Endothelial cell of umbilical vein (primary cell): ENCODE measurements at regions not wholly inside any gene's neighbourhood (a gene's known extent, or its start where the extent isn't known, plus 50 kb on each side); places are given as distances from the start of the nearest gene placed in this dataset.

ENCODE experiments used
- BruUV-seq: library from RNA; stranded (reverse); fragments of 400-500 nt; replicated peaks from 2 replicates; lab custom pipeline; 2021; lab: Mats Ljungman, UMichigan
- CTCF ChIA-PET: fragments of 300-600, 350-600 bp; sonication (Branson Sonifier 250); formaldehyde crosslinking; loops from one replicate; lab custom pipeline; 2021; ENCODE audit warnings: antibody characterized with exemption, inconsistent platforms; lab: Charles Lee
- POLR2A ChIA-PET: fragments of 300-600, 350-600 bp; sonication (Branson Sonifier 250); formaldehyde crosslinking; loops from one replicate; lab custom pipeline; 2021; ENCODE audit warnings: antibody characterized with exemption, inconsistent platforms; lab: Charles Lee
- DNase-seq: peaks from one replicate; pipeline ENCODE4 v3.0.0-alpha.2; 2011; ENCODE audit warnings: low read depth, low spot score
- FAIRE-seq: peaks from 2 replicates; lab custom pipeline; 2011; peaks lifted over from hg19 to GRCh38; lab: Jason Lieb, UNC
- H2AFZ ChIP-seq: 2 replicates; pipeline ENCODE4 v1.6.0; 2012; ENCODE audit warnings: low read depth, low read length, control low read depth, inconsistent platforms
- H3K27ac ChIP-seq: 2 replicates; pipeline ENCODE4 v1.5.1; 2011; ENCODE audit warnings: low read depth, mild to moderate bottlenecking, control low read depth, low read length, moderate library complexity; ENCODE audit not compliant: insufficient read depth
- H3K27me3 ChIP-seq, 2 experiments: 2 replicates each; pipeline versions ENCODE4 v1.6.0 to v1.6.1; 2011; ENCODE audit warnings: low read length in 2 of 2, mixed read lengths in 1 of 2; ENCODE audit not compliant: control insufficient read depth in 2 of 2, insufficient read depth in 2 of 2
- H3K36me3 ChIP-seq, 2 experiments: 2 replicates in 1 of 2; 3 replicates in 1 of 2; pipeline ENCODE4 v1.5.1; 2011; ENCODE audit warnings: low read length in 2 of 2, mild to moderate bottlenecking in 1 of 2, moderate library complexity in 1 of 2; ENCODE audit not compliant: control insufficient read depth in 2 of 2, insufficient read depth in 2 of 2; ENCODE audit errors: extremely low read depth in 1 of 2
- H3K4me1 ChIP-seq: 3 replicates; pipeline ENCODE4 v1.5.1; 2011; ENCODE audit warnings: mild to moderate bottlenecking, low read length; ENCODE audit not compliant: control insufficient read depth, insufficient read depth; ENCODE audit errors: extremely low read depth
- H3K4me2 ChIP-seq: 2 replicates; pipeline ENCODE4 v1.6.1; 2011; ENCODE audit warnings: low read length, control low read depth, mixed read lengths; ENCODE audit not compliant: insufficient read depth
- H3K4me3 ChIP-seq, 3 experiments: fragments of 200-600 bp in 1 of 3; sonication (generic), shearing (Covaris generic) in 1 of 3; replicated peaks in 1 of 3; 2 replicates each; pipeline ENCODE4 v1.5.1; 2011 to 2016; ENCODE audit warnings: control low read depth in 3 of 3, low read length in 3 of 3, mild to moderate bottlenecking in 2 of 3, inconsistent platforms in 1 of 3, low read depth in 1 of 3, moderate library complexity in 1 of 3; ENCODE audit not compliant: insufficient read depth in 1 of 3
- H3K79me2 ChIP-seq: 2 replicates; pipeline ENCODE4 v1.6.0; 2012; ENCODE audit warnings: low read length, inconsistent platforms; ENCODE audit not compliant: control insufficient read depth, insufficient read depth
- H3K9ac ChIP-seq: replicated peaks from 2 replicates; pipeline ENCODE3; 2011; ENCODE audit warnings: low read length, control low read depth; ENCODE audit not compliant: insufficient read depth; ENCODE audit errors: extremely low read depth
- H3K9me1 ChIP-seq: replicated peaks from 3 replicates; pipeline ENCODE4 v1.6.0; 2011; ENCODE audit warnings: mild to moderate bottlenecking, low read length; ENCODE audit not compliant: control insufficient read depth, insufficient read depth; ENCODE audit errors: extremely low read depth
- H3K9me3 ChIP-seq: replicated peaks from 2 replicates; pipeline ENCODE4 v1.5.1; 2012; ENCODE audit warnings: low read length, inconsistent platforms; ENCODE audit not compliant: control insufficient read depth, insufficient read depth
- H4K20me1 ChIP-seq: replicated peaks from 2 replicates; pipeline ENCODE3; 2011; ENCODE audit warnings: mild to moderate bottlenecking, low read length; ENCODE audit not compliant: control insufficient read depth, insufficient read depth; ENCODE audit errors: extremely low read depth
- EZH2 ChIP-seq: IDR thresholded peaks from 2 replicates; pipeline ENCODE4 v1.6.1; 2012; ENCODE audit warnings: borderline replicate concordance, low read depth, mild to moderate bottlenecking, moderate library complexity, low read length, inconsistent platforms; ENCODE audit not compliant: severe bottlenecking
- FOS ChIP-seq: IDR thresholded peaks from 2 replicates; pipeline ENCODE4 v1.6.1; 2011; ENCODE audit warnings: mild to moderate bottlenecking, low read length, moderate library complexity, borderline replicate concordance; ENCODE audit not compliant: insufficient read depth
- GATA2 ChIP-seq: IDR thresholded peaks from 2 replicates; pipeline ENCODE4 v1.7.0; 2011; ENCODE audit warnings: low read depth, mild to moderate bottlenecking, moderate library complexity, mixed read lengths, low read length; ENCODE audit not compliant: insufficient read length, insufficient read depth
- JUN ChIP-seq: IDR thresholded peaks from 2 replicates; pipeline ENCODE4 v1.6.1; 2011; ENCODE audit warnings: borderline replicate concordance, low read depth; ENCODE audit not compliant: insufficient read length, insufficient read depth
- MAX ChIP-seq: IDR thresholded peaks from 2 replicates; pipeline ENCODE4 v1.6.1; 2011; ENCODE audit not compliant: insufficient read depth, insufficient read length
- MYC ChIP-seq: IDR thresholded peaks from one replicate; pipeline ENCODE4 v1.6.1; 2011; ENCODE audit warnings: mild to moderate bottlenecking, low read depth, low read length
- POLR2A ChIP-seq: IDR thresholded peaks from 2 replicates; pipeline ENCODE4 v1.6.1; 2012; ENCODE audit warnings: low read depth, mild to moderate bottlenecking, control low read depth, low read length
- POLR2AphosphoS5 ChIP-seq: IDR thresholded peaks from 2 replicates; pipeline ENCODE4 v1.6.1; 2012; ENCODE audit warnings: low read depth, mild to moderate bottlenecking, control low read depth, low read length, moderate library complexity; ENCODE audit not compliant: insufficient read depth
- dilution Hi-C: fragments of 300-500 bp; cut with MboI; formaldehyde crosslinking; loops from one replicate; pipeline ENCODE4 v1.15.0; 2019; ENCODE audit warnings: low sequenced_read_pairs; ENCODE audit not compliant: extremely low pct_ligation_motif_present
- intact Hi-C: fragments of 100-400 bp; cut with micrococcal nuclease; formaldehyde crosslinking; loops from one replicate; pipeline ENCODE4 v1.10.0; 2022
- TF ChIP-seq, protein P1 (sequence below), 2 donors: IDR thresholded peaks; 1 replicate in 1 of 2; 2 replicates in 1 of 2; pipeline ENCODE4 v1.5.1; 2011; ENCODE audit warnings: low read length in 2 of 2, mild to moderate bottlenecking in 2 of 2, moderate library complexity in 2 of 2, control low read depth in 1 of 2, inconsistent platforms in 1 of 2, low read depth in 1 of 2; ENCODE audit not compliant: insufficient read depth in 1 of 2; ENCODE audit errors: extremely low read depth in 1 of 2

- Histone ChIP-seq H3K9ac (no peak overlapping the region), H3K4me3 (no peak overlapping the region), H3K79me2 (no peaks in the 10 kb centered on the region), H2AFZ (no peak overlapping the region), H4K20me1 (no peaks in the 10 kb centered on the region), H3K4me1 (no peaks in the 10 kb centered on the region), H3K9me3 (no peaks in the 10 kb centered on the region), H3K36me3 (no peaks in the 10 kb centered on the region), H3K4me2 (no peak overlapping the region), H3K27ac (no peak overlapping the region), H3K27me3 (peaks cover 5% of the 10 kb centered on the region in 2 experiments), H3K9me1 (no peaks in the 10 kb centered on the region)
- TF ChIP-seq POLR2AphosphoS5 (no peak), FOS (no peak), JUN (no peak), MYC (no peak), POLR2A (no peak), MAX (no peak), EZH2 (no peak), GATA2 (no peak)
- TF ChIP-seq, protein P1, sequence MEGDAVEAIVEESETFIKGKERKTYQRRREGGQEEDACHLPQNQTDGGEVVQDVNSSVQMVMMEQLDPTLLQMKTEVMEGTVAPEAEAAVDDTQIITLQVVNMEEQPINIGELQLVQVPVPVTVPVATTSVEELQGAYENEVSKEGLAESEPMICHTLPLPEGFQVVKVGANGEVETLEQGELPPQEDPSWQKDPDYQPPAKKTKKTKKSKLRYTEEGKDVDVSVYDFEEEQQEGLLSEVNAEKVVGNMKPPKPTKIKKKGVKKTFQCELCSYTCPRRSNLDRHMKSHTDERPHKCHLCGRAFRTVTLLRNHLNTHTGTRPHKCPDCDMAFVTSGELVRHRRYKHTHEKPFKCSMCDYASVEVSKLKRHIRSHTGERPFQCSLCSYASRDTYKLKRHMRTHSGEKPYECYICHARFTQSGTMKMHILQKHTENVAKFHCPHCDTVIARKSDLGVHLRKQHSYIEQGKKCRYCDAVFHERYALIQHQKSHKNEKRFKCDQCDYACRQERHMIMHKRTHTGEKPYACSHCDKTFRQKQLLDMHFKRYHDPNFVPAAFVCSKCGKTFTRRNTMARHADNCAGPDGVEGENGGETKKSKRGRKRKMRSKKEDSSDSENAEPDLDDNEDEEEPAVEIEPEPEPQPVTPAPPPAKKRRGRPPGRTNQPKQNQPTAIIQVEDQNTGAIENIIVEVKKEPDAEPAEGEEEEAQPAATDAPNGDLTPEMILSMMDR (IDR thresholded peaks at IDR 0.05; ENCODE audit: extremely low read depth in 1 of 2, insufficient read depth in 1 of 2, low read depth in 1 of 2, low read length in 2 of 2) = no peak
- ChIA-PET CTCF (interaction anchor here (1.0 kb wide), 1 partner anchor 29 kb away, joined by 3 read pairs; no protein-coding TSS in a partner anchor), POLR2A (no interaction called here)
- BruUV-seq = no TSS peak
- no peak for FAIRE-seq
- DNase-seq = no peak
- intact Hi-C loops = no loop called here
- dilution Hi-C loops = no loop called here
Measured at GRCh38 chr3:176909044-176909443, 288.2 kb downstream of the TBL1XR1 start.
